Body of pancreas (tissue), 4 donors: ENCODE measurements at regions not wholly inside any gene's neighbourhood (a gene's known extent, or its start where the extent isn't known, plus 50 kb on each side); places are given as distances from the start of the nearest gene placed in this dataset.

Experiments used
- ATAC-seq: fragments of 150-250 bp; one replicate; pipeline ENCODE4 v1.9.1; 2016
- DNase-seq, 4 donors: peaks; one replicate each; pipeline ENCODE4 v3.0.0-alpha.2; 2019
- H3K27ac ChIP-seq, 4 donors: fragments of 200-600 bp; sonication (generic); 1 replicate in 3 of 4; 2 replicates in 1 of 4; pipeline versions ENCODE4 v1.5.1 to v1.6.1; 2016 to 2019; ENCODE audit warnings: mild to moderate bottlenecking in 1 of 4, mixed read lengths in 1 of 4, moderate library complexity in 1 of 4
- H3K27me3 ChIP-seq, 2 donors: fragments of 200-600 bp; sonication (generic); one replicate each; pipeline ENCODE4 v1.6.0; 2016; ENCODE audit warnings: mild to moderate bottlenecking in 1 of 2
- H3K36me3 ChIP-seq, 2 donors: fragments of 200-600 bp; sonication (generic); replicated peaks in 1 of 2; 2 replicates each; pipeline ENCODE4 v1.5.1; 2016; ENCODE audit warnings: low read depth in 2 of 2; ENCODE audit not compliant: insufficient read depth in 1 of 2
- H3K4me1 ChIP-seq: fragments of 200-600 bp; sonication (generic); one replicate; pipeline ENCODE4 v1.6.0; 2016
- H3K4me3 ChIP-seq, 2 donors: fragments of 200-600 bp; sonication (generic); 1 replicate in 1 of 2; 2 replicates in 1 of 2; pipeline ENCODE4 v1.5.1; 2016 to 2019
- H3K9me3 ChIP-seq, 3 donors: fragments of 200-600 bp; sonication (generic); 1 replicate in 2 of 3; 2 replicates in 1 of 3; pipeline ENCODE4 v1.5.1; 2016
- POLR2A ChIP-seq, 3 donors: fragments of 450-650 bp; IDR thresholded peaks; one replicate each; pipeline ENCODE4 v1.6.1; 2016; ENCODE audit warnings: antibody characterized with exemption in 3 of 3, mild to moderate bottlenecking in 2 of 3
- WGBS, 2 donors: methylation state at CpG; one replicate each; pipeline ENCODE4 v1.1.5; 2017; 5-methylcytosine and 5-hydroxymethylcytosine counted together
- intact Hi-C: fragments of 100-400 bp; cut with DNase I; formaldehyde crosslinking; loops from one replicate; pipeline ENCODE4 v1.15.1; 2023
- TF ChIP-seq, protein P1 (sequence below), 7 experiments: fragments of 450-650 bp in 4 of 7; fragments of 200-600 bp in 3 of 7; sonication (generic) in 3 of 7; IDR thresholded peaks; one replicate each; pipeline ENCODE4 v1.5.1; 2016 to 2019; ENCODE audit warnings: antibody characterized with exemption in 7 of 7

GRCh38 chr1:115183158-115183557, 93.9 kb upstream of the TSPAN2 start:
- 89 to 91% methylated on average over 6 of the region's 6 CpGs for WGBS, 2 donors
- H3K27me3 ChIP-seq: no peaks in the 10 kb centered on the region
- no peak for TF ChIP-seq POLR2A (IDR thresholded peaks at IDR 0.05)
- TF ChIP-seq, protein P1, sequence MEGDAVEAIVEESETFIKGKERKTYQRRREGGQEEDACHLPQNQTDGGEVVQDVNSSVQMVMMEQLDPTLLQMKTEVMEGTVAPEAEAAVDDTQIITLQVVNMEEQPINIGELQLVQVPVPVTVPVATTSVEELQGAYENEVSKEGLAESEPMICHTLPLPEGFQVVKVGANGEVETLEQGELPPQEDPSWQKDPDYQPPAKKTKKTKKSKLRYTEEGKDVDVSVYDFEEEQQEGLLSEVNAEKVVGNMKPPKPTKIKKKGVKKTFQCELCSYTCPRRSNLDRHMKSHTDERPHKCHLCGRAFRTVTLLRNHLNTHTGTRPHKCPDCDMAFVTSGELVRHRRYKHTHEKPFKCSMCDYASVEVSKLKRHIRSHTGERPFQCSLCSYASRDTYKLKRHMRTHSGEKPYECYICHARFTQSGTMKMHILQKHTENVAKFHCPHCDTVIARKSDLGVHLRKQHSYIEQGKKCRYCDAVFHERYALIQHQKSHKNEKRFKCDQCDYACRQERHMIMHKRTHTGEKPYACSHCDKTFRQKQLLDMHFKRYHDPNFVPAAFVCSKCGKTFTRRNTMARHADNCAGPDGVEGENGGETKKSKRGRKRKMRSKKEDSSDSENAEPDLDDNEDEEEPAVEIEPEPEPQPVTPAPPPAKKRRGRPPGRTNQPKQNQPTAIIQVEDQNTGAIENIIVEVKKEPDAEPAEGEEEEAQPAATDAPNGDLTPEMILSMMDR (IDR thresholded peaks at IDR 0.05): no peak
- no peak for DNase-seq
- no peaks in the 10 kb centered on the region for H3K4me1 ChIP-seq
- ATAC-seq: no peak
- no peak overlapping the region for H3K27ac ChIP-seq
- intact Hi-C loops: no loop called here
- H3K9me3 ChIP-seq: no peaks in the 10 kb centered on the region
- no peak overlapping the region for H3K4me3 ChIP-seq
- no peaks in the 10 kb centered on the region for H3K36me3 ChIP-seq

DNA sequence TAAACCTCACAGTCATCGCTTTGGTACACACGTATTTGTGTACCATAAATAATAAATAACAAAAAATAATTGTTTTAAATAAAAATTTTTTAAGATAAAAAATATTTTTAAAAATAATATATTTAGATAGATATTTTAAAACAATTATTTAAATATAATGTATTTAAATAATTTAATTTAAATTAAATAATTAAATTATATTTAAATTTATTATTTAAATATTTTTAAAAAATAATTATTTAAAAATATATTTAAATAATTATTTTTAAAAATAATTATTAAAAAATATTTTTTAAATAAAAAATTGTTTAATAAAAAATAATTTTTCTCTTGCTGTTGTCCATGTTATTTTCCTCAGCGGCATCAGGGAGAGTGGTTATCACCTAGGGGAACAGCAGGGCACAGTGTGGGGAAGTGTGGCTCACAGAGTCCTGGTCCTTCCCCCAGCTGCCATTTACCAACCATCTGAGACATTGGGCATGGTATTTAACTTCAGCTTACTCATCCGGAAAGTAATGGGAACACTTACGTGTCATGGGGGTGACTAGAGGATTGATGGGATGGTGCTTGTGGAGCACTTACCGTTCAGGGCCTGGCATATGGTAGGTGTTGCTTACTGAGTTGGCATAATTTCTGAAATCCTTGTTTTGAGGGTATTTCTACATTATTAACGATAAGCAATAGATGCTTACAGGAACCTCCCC, 92.9 kb upstream of the TSPAN2 start:
- intact Hi-C loops: no loop called here

DNA sequence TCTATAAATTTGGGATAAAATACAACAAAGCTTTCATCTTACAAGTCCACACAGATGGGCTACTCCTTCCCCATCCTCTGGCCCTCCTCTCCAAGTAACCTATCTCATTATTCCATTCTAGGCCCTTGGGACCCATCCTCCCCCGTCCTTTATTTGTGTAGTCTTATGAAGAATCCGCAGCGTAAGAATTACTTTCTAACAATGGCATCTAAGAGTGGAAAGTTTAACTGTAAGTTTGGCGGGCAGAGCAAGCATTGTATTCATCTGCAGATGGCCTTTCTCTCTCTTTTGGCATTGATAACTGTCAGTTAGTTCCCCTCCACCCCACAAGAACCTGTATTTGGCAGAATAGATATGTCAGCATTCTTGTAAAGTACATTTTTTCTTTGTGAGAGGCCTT, 91.9 kb upstream of the TSPAN2 start:
- Histone ChIP-seq H3K9me3 (no peaks in the 10 kb centered on the region), H3K4me3 (no peak overlapping the region), H3K36me3 (no peaks in the 10 kb centered on the region), H3K27me3 (no peaks in the 10 kb centered on the region), H3K4me1 (peaks cover under 1% of the 10 kb centered on the region), H3K27ac (no peak overlapping the region)
- WGBS, 2 donors: 95% methylated on average over 4 of the region's 4 CpGs
- DNase-seq (no peak), ATAC-seq (no peak)
- TF ChIP-seq, protein P1 (IDR thresholded peaks at IDR 0.05): no peak
- TF ChIP-seq POLR2A (IDR thresholded peaks at IDR 0.05): no peak
- intact Hi-C loops: no loop called here

More for the DNA sequence above, 92.9 kb upstream of the TSPAN2 start:
- Histone ChIP-seq H3K27me3 (no peaks in the 10 kb centered on the region), H3K4me1 (no peaks in the 10 kb centered on the region), H3K36me3 (no peaks in the 10 kb centered on the region), H3K27ac (no peak overlapping the region), H3K9me3 (no peaks in the 10 kb centered on the region), H3K4me3 (no peak overlapping the region)
- DNase-seq: no peak
- 81 to 82% methylated on average over 7 of the region's 7 CpGs for WGBS, 2 donors
- TF ChIP-seq, protein P1 (IDR thresholded peaks at IDR 0.05): no peak
- TF ChIP-seq POLR2A (IDR thresholded peaks at IDR 0.05): no peak
- no peak for ATAC-seq

GRCh38 chr1:115179397-115180079, 90.2 kb upstream of the TSPAN2 start:
- TF ChIP-seq POLR2A (IDR thresholded peaks at IDR 0.05): no peak
- TF ChIP-seq, protein P1 (IDR thresholded peaks at IDR 0.05): no peak
- Histone ChIP-seq H3K27me3 (no peaks in the 10 kb centered on the region), H3K4me3 (no peak overlapping the region), H3K27ac (no peak overlapping the region), H3K9me3 (no peaks in the 10 kb centered on the region), H3K36me3 (no peaks in the 10 kb centered on the region), H3K4me1 (peaks cover 6% of the 10 kb centered on the region)
- DNase-seq (peak in 1 of 4 donors; percentile 14), ATAC-seq (no peak)
- intact Hi-C loops: no loop called here
- WGBS, 2 donors: 79 to 81% methylated on average over 8 to 12 of the region's 12 CpGs
